ENCODE measurements at regions not wholly inside any gene's neighbourhood (a gene's known extent, or its start where the extent isn't known, plus 50 kb on each side); places are given as distances from the start of the nearest gene placed in this dataset.

DNA sequence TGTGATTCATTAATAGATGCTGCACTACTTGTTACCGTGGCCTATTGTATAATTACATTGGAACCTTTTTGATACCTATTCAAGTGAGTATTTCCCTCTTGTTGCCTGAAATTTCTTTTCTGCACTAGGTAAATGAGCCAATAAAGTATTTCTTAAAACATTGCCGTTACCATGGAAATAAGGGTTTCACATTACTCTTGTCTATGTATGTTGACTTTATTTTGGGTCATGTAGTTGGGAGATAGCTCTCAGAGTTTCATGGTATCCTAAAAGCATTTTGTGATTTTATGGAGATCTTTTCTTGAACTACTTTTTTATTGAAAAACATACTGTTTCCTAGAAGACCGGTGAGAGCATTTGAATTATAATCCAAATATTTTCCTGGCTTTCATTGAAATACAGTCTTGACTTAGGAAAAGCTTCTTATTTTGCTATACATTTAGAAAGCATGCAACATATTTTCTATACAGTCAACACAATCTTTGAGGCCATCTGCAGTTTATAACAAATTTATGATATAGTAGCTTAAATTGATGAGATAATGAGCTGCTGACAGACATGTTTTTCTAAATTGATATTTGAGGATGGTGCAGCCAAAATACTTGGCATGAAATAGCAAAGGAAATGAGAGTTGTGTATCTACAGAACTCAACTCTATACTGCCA, 650.4 kb downstream of the RFPL4B start:
- POLR2A ChIA-PET, result no interaction called here

DNA sequence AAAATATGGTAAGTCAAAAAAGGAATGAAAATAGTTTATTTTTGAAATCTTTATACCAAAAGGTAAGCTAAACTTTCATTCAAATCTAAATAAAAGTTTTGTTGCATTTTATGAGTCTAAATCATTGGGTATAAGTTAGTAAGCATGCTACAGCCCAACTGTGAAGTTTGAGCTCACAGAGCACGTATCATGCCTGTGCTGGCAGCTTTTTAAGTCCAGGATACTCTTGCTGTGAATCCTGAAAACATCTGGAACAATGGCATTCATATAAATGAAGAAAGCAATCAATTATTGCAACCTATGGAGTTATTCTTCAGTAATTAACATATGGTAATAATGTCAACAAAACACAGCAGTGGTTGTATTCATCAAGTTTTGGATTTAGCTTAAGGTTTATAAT, 656.9 kb downstream of the RFPL4B start:
- ChIA-PET POLR2A (no interaction called here), CTCF (no interaction called here)
- no peaks in the 10 kb centered on the region for H3K27me3 Mint-ChIP-seq
- DNase-seq, result no peak
- no peaks in the 10 kb centered on the region for H3K36me3 Mint-ChIP-seq (ENCODE audit: low read depth)
- peaks cover 2% of the 10 kb centered on the region for H3K9me3 Mint-ChIP-seq
- H3K4me3 Mint-ChIP-seq, result no peak overlapping the region
- no peak overlapping the region for H3K27ac Mint-ChIP-seq
- H3K4me1 Mint-ChIP-seq, result no peaks in the 10 kb centered on the region

More for the DNA sequence above, 650.4 kb downstream of the RFPL4B start:
- H3K4me1 Mint-ChIP-seq, result no peaks in the 10 kb centered on the region
- H3K27ac Mint-ChIP-seq, result no peak overlapping the region
- H3K27me3 Mint-ChIP-seq, result no peaks in the 10 kb centered on the region
- no peak for DNase-seq
- no peaks in the 10 kb centered on the region for H3K36me3 Mint-ChIP-seq (ENCODE audit: low read depth)
- CTCF ChIA-PET, result no interaction called here
- H3K4me3 Mint-ChIP-seq, result no peak overlapping the region
- no peaks in the 10 kb centered on the region for H3K9me3 Mint-ChIP-seq

DNA sequence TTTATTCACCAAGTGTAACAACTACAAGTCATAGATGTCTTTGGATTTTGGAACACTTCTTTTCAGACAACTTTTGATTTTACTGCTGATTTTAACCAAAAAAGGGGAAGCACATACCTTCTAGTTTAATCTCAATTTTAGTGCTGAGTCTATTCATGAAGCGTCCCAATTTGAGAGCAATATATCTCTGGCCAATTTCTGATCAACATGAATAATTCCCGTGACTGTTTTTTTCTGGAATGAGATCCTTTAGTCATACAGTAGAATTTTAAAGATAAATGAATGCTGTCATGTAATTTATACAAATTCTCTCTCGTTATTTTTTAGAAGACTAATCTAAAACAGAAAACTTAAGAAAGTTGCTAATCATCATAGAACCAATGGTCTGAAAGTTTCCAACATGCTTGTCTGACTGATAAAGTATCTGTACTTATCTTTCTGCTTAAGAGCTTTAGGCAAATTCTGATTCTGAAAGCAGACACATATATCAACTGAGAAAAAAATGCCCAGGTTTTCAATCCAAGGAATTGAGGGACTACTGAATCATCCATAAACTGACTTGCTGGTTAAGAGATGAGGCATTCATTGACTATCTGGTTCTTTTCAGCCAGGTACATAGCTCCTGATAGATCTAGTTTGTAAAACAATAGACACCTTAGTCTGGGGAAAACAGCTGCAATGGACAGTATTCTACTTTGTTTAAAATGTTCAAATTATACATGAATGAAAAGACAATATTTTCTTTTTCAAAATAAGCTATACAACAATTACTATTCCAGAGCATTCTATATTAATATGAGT, 657.5 kb downstream of the RFPL4B start:
- no peaks in the 10 kb centered on the region for H3K27me3 Mint-ChIP-seq
- peaks cover 2% of the 10 kb centered on the region for H3K9me3 Mint-ChIP-seq
- no peaks in the 10 kb centered on the region for H3K4me1 Mint-ChIP-seq
- no peak overlapping the region for H3K27ac Mint-ChIP-seq
- ChIA-PET CTCF (no interaction called here), POLR2A (no interaction called here)
- no peak overlapping the region for H3K4me3 Mint-ChIP-seq
- H3K36me3 Mint-ChIP-seq (ENCODE audit: low read depth), result no peaks in the 10 kb centered on the region
- no peak for DNase-seq

DNA sequence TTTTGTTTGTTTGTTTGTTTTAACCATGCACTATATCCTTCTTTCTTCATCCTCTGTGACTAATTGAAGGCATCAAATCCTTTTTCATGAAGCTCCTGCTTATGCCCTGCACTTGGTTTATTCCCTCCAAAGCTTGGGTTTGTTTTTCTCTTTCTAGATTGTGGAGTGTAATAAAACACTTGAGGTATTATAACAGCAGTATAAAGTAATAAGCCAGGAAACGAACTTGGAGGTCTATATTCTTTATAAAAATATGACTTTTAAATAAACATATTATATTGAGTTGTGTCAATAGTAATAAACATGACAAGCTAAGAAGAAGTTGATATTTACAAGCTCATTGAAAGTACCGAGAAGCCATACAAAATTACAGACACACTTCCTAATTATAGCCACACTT, 659.4 kb downstream of the RFPL4B start:
- no peak for DNase-seq
- ChIA-PET CTCF (no interaction called here), POLR2A (no interaction called here)
- Mint-ChIP-seq H3K36me3 (ENCODE audit: low read depth) (no peaks in the 10 kb centered on the region), H3K27me3 (no peaks in the 10 kb centered on the region), H3K27ac (no peak overlapping the region), H3K4me1 (no peaks in the 10 kb centered on the region), H3K4me3 (no peak overlapping the region), H3K9me3 (peaks cover 2% of the 10 kb centered on the region)

DNA sequence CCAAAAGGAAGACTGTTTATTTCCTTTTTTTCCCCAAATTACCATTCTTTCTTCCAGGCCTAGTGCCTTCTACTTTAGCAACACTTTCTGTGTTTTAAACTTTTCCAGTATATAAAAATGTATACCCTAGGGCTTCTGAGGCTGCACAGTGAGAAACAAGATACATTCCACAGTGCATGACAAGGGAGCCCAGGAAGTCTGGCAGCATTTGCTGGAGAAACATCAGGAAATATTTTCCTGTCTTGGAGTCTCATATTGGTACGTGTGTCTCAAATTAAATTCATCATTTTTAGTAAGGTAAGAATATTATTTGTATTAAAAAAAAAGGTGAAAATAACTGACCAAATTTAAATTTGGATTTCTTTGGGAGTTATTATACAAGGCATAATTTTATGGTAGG, 662.6 kb downstream of the RFPL4B start:
- H3K4me3 Mint-ChIP-seq, result no peak overlapping the region
- no peak for DNase-seq
- peaks cover 2% of the 10 kb centered on the region for H3K9me3 Mint-ChIP-seq
- no peak overlapping the region for H3K27ac Mint-ChIP-seq
- CTCF ChIA-PET, result no interaction called here
- no peaks in the 10 kb centered on the region for H3K27me3 Mint-ChIP-seq
- no peaks in the 10 kb centered on the region for H3K36me3 Mint-ChIP-seq (ENCODE audit: low read depth)
- POLR2A ChIA-PET, result no interaction called here
- no peaks in the 10 kb centered on the region for H3K4me1 Mint-ChIP-seq

DNA sequence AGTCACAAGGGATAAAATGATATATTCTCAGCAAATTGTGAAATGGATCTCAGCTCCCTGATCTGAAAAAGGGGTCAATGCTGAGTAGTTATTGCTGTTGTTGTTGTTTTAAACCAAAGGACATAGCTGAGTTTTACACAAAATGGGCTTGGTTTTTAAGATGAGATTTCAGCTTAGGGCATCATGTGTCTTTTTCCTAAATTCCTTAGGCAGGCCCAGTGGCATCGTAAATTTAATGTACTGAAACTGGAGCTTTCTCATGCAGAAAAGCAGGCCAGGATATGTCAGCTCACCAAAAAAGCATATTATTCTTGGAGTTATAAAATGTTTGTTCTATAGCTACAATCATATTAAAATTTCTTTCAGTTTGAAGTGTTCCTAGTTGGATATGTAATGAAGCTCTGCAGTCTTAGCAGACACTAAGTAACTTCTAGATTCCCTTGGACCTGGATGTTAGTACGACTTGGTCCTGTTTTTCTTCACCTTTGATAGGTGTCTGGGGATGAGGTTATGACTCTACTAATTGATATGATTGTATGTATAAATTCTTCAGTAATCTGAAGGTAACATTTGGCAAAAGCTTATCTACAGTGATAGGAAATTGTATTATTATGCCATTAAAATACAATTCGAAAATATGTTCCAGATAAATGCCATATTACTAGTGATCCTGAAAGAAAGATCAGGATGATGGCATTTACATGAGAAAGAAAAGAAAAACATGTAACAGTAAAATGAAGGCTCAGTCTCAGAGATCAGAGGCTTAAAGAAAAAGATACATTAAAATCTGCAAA, 663.3 kb downstream of the RFPL4B start:
- no peak for DNase-seq
- H3K27ac Mint-ChIP-seq, result no peak overlapping the region
- ChIA-PET POLR2A (no interaction called here), CTCF (no interaction called here)
- peaks cover 2% of the 10 kb centered on the region for H3K9me3 Mint-ChIP-seq
- H3K27me3 Mint-ChIP-seq, result no peaks in the 10 kb centered on the region
- no peak overlapping the region for H3K4me3 Mint-ChIP-seq
- no peaks in the 10 kb centered on the region for H3K36me3 Mint-ChIP-seq (ENCODE audit: low read depth)
- no peaks in the 10 kb centered on the region for H3K4me1 Mint-ChIP-seq

DNA sequence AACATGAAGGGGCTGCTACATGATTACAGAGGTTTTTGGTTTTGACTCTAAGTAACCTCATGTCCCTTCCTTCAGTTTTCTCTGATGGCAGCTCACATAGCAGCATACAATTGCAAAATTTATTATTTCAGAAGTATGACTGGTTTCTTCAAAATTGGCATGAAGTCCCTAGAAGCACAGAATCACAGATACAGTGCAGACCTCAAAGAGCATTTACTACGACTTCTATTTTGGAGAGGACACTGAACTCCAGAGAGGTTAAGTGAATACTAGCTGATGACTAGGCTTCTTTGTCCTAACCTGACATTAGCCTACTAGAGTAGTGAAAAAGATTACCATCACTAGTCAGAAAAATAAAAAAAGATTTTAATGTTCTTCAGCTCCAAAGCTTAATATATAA, 664.3 kb downstream of the RFPL4B start:
- Mint-ChIP-seq H3K27me3 (no peaks in the 10 kb centered on the region), H3K4me1 (no peaks in the 10 kb centered on the region), H3K36me3 (ENCODE audit: low read depth) (no peaks in the 10 kb centered on the region), H3K4me3 (no peak overlapping the region), H3K27ac (no peak overlapping the region), H3K9me3 (peaks cover 2% of the 10 kb centered on the region)
- POLR2A ChIA-PET, result no interaction called here
- CTCF ChIA-PET, result no interaction called here
- no peak for DNase-seq

DNA sequence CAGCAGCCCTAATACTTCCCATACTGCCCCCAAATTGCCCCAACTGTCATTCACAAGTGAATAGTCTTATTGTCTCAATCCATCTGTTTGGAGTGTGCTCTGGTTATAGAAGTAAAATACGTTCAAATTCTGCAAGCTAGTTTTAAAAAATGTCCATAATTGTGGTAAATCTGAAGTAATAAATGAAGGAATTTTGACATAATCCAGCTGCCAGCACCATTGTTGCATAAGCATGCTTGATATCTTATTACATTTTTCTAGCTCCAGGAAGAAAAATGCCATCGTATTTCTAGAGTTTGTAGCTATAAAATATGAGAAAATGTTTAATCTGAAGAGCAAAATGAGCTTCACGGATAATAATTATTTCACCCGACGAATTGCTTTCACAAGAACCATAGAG, 664.7 kb downstream of the RFPL4B start:
- no peaks in the 10 kb centered on the region for H3K27me3 Mint-ChIP-seq
- no peak overlapping the region for H3K27ac Mint-ChIP-seq
- no peak for DNase-seq
- no peaks in the 10 kb centered on the region for H3K36me3 Mint-ChIP-seq (ENCODE audit: low read depth)
- peaks cover 2% of the 10 kb centered on the region for H3K9me3 Mint-ChIP-seq
- no peaks in the 10 kb centered on the region for H3K4me1 Mint-ChIP-seq
- CTCF ChIA-PET, result no interaction called here
- H3K4me3 Mint-ChIP-seq, result no peak overlapping the region
- POLR2A ChIA-PET, result no interaction called here

DNA sequence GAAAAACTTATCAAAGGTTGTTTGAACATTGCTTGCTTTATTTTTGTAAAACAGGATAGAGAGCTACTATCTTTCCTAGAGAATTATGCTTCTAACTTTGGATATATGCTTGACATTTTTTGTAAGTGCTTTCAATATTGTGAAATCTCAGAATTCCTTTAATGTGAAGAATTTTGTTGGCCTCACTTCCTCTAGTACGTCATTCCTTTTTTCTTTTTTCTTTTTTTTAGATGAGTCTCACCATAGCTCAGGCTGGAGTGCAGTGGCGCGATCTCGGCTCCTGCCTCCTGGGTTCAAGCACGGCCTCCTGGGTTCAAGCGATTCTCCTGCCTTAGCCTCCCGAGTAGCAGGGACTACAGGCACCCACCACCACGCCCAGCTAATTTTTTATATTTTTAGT, 668.1 kb downstream of the RFPL4B start:
- Mint-ChIP-seq H3K27ac (no peak overlapping the region), H3K4me1 (no peaks in the 10 kb centered on the region), H3K4me3 (no peak overlapping the region), H3K36me3 (ENCODE audit: low read depth) (no peaks in the 10 kb centered on the region), H3K27me3 (no peaks in the 10 kb centered on the region), H3K9me3 (peaks cover 2% of the 10 kb centered on the region)
- no peak for DNase-seq
- CTCF ChIA-PET, result no interaction called here
- POLR2A ChIA-PET, result no interaction called here

DNA sequence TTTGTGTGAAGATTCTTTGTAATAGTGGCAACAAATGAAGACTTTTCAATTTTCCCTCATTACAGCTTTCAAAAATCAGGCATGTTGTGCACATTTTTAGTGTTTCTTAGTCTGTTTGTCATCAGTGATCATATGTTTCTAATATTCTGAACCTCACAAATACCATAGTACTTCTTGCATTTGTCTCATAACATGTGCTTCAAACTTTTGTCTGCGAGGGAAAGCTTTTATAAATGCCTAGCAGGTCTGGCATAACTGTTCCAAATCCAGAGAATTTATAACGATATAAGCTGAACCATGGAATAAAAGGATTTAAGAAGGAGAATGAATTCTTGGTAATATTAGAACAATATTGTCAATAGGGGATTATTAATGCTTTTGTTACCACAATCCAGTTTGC, 670.2 kb downstream of the RFPL4B start:
- peaks cover 2% of the 10 kb centered on the region for H3K9me3 Mint-ChIP-seq
- H3K27ac Mint-ChIP-seq, result no peak overlapping the region
- ChIA-PET CTCF (no interaction called here), POLR2A (no interaction called here)
- DNase-seq, result no peak
- H3K4me1 Mint-ChIP-seq, result no peaks in the 10 kb centered on the region
- H3K27me3 Mint-ChIP-seq, result no peaks in the 10 kb centered on the region
- no peaks in the 10 kb centered on the region for H3K36me3 Mint-ChIP-seq (ENCODE audit: low read depth)
- no peak overlapping the region for H3K4me3 Mint-ChIP-seq

DNA sequence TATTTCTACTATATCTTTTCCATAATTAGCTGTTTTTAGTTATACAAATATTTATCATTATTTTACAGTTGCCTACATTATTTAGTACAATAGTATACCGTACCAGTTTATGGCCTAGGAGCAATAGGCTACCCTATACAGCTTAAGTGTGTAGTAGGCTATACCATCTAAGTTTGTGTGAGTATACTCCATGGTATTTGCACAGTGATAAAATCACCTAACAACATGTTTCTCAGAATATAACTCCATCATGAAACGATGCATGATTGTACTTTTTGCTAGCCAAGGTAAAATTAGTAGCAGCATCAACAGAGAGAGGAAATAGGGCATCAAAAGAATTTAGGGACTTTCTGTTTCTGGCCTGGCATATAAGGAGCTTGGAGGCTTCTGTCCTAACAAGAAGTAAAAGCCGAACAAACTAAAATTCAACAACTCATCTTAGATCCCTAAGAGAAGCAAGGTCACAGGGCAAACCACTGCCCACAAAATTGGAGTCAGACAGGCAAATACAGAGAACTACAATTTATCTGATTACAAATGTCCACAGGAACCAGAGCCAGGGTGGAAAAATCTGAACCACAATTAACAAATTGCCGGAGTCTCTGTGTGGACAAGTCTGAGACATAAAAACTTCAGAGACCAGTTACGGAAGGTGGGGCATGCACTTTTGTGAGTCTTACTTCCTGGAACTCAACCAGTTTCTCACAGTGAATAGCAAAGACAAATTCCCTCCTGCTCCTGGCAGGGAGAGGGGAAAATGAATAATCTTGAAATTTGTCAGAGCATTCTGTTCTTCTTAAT, 671.4 kb downstream of the RFPL4B start:
- Mint-ChIP-seq H3K27ac (no peak overlapping the region), H3K4me1 (no peaks in the 10 kb centered on the region), H3K27me3 (no peaks in the 10 kb centered on the region), H3K9me3 (peaks cover 2% of the 10 kb centered on the region), H3K4me3 (no peak overlapping the region), H3K36me3 (ENCODE audit: low read depth) (no peaks in the 10 kb centered on the region)
- ChIA-PET CTCF (no interaction called here), POLR2A (no interaction called here)
- DNase-seq, result no peak

DNA sequence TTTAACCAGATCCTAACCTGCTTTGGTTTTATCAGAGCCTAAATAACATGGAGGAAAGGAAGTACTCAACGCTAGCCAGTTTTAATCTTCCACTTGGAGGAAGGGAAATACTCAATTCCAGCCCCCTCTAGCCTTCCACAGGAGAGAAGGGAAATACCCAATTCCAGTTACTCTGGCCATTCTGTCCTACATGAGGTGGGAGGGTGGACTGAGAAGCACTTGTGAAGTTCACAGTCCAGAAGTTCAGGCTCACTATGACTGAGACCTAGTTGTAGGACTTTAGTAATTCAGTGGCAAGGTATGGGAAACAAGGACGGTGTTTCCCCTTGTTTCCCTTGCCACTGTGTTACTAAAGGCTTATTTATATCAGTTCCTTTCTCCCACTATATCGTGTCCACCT, 672.0 kb downstream of the RFPL4B start:
- Mint-ChIP-seq H3K4me3 (no peak overlapping the region), H3K27ac (no peak overlapping the region), H3K27me3 (no peaks in the 10 kb centered on the region), H3K9me3 (peaks cover 2% of the 10 kb centered on the region), H3K36me3 (ENCODE audit: low read depth) (no peaks in the 10 kb centered on the region), H3K4me1 (no peaks in the 10 kb centered on the region)
- no peak for DNase-seq
- POLR2A ChIA-PET, result no interaction called here
- CTCF ChIA-PET, result no interaction called here

DNA sequence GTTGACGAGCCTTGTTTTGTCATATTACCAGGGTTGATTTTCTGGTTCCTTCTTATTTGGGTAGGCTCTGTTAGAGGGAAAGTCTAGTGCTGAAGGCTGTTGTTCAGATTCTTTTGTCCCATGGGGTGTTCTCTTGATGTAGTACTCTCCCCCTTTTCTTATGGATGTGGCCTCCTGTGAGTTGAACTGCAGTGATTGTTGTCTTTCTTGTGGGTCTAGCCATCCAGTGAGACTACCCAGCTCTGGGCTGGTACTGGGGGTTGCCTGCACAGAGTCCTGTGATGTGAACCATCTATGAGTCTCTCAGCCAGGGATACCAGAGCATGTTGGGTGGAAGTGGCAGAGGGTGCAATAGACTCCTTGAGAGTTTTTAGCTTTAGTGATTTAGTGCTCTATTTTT, 680.6 kb downstream of the RFPL4B start:
- ChIA-PET CTCF (no interaction called here), POLR2A (no interaction called here)
- Mint-ChIP-seq H3K36me3 (ENCODE audit: low read depth) (no peaks in the 10 kb centered on the region), H3K27me3 (no peaks in the 10 kb centered on the region), H3K4me1 (no peaks in the 10 kb centered on the region), H3K27ac (no peak overlapping the region), H3K9me3 (no peaks in the 10 kb centered on the region), H3K4me3 (no peak overlapping the region)
- DNase-seq, result no peak

Data from activated CD4-positive, alpha-beta memory T cell treated with anti-CD3 and anti-CD28 coated beads, Interleukin-2, amount 10 ng/mL, durations not matched to agents 7 days and 5 days (primary cell).